ENCODE measurements at regions not wholly inside any gene's neighbourhood (a gene's known extent, or its start where the extent isn't known, plus 50 kb on each side); places are given as distances from the start of the nearest gene placed in this dataset.

DNA sequence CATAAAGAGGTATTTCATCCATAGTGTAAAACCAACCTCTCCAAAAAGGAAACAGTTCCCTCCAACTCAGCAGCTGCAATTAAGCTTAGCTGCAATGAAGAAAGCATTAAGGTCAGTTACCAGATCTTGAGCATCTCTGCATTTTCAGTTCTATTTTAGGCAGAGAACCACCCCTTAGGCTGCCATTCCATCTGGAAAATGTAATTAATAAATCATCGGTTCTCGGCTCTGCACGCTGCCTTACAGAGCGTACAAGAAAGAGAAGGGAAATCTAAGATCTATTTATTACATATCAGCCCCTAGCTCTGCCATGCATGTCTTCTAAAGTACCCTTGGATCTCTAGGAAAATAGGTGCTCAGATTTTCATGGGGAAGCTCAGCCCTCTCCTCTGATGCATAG is 71.5 kb downstream of the RCN1 start:
- Histone ChIP-seq H3K56ac (ENCODE audit: extremely low read depth, insufficient read depth, low read length) (no peak overlapping the region), H3K79me1 (ENCODE audit: low read depth in 1 of 2, low read length in 2 of 2) (no peaks in the 10 kb centered on the region), H3K4ac (ENCODE audit: low read depth, low read length) (no peak overlapping the region), H3K36me3 (ENCODE audit: control insufficient read depth, insufficient read depth, low read length) (no peaks in the 10 kb centered on the region), H2BK20ac (ENCODE audit: low read depth, low read length) (no peak overlapping the region), H2BK120ac (ENCODE audit: low read depth, low read length) (no peak overlapping the region), H3K23ac (ENCODE audit: low read depth, low read length) (no peak overlapping the region), H3K4me3 (ENCODE audit: insufficient read depth, low read depth, low read length) (no peak overlapping the region), H2AK5ac (ENCODE audit: low read depth, low read length) (no peak overlapping the region), H3K9ac (ENCODE audit: low read depth, low read length) (no peak overlapping the region), H3K18ac (ENCODE audit: low read depth, low read length) (no peak overlapping the region), H2AK9ac (replicated peaks; ENCODE audit: low read depth, low read length, poor library complexity) (no peak overlapping the region), H3K27ac (ENCODE audit: insufficient read depth, low read length) (no peak overlapping the region), H4K20me1 (ENCODE audit: insufficient read depth, low read length) (no peaks in the 10 kb centered on the region), H3K4me2 (ENCODE audit: low read depth, low read length) (no peak overlapping the region), H3K4me1 (ENCODE audit: control insufficient read depth, insufficient read depth, low read length) (no peaks in the 10 kb centered on the region), H2BK15ac (ENCODE audit: low read depth, low read length) (no peak overlapping the region), H3K9me3 (ENCODE audit: control insufficient read depth, insufficient read depth, low read length) (no peaks in the 10 kb centered on the region), H3K14ac (replicated peaks; ENCODE audit: low read depth, low read length) (no peak overlapping the region), H3K27me3 (ENCODE audit: control insufficient read depth, insufficient read depth, low read length) (peaks cover 43% of the 10 kb centered on the region), H2BK5ac (ENCODE audit: low read depth, low read length, poor library complexity, severe bottlenecking) (no peak overlapping the region), H3K9me1 (ENCODE audit: insufficient read depth, low read length) (no peaks in the 10 kb centered on the region), H4K5ac (ENCODE audit: low read depth, low read length) (no peak overlapping the region), H4K91ac (ENCODE audit: insufficient read depth, low read depth, low read length) (no peak overlapping the region), H4K8ac (ENCODE audit: low read depth in 2 of 2, low read length in 2 of 2) (no peak overlapping the region), H2AFZ (replicated peaks; ENCODE audit: low read length, poor library complexity) (no peak overlapping the region)
- ChIA-PET CTCF (interaction anchor here (1.1 kb wide), 1 partner anchor 90 kb away, joined by 3 read pairs; no protein-coding TSS in a partner anchor), POLR2A (ENCODE audit: unreplicated experiment) (no interaction called here)
- no peak for TF ChIP-seq RAD21 (IDR thresholded peaks at IDR 0.05; ENCODE audit: low read length)
- TF ChIP-seq, protein P1, sequence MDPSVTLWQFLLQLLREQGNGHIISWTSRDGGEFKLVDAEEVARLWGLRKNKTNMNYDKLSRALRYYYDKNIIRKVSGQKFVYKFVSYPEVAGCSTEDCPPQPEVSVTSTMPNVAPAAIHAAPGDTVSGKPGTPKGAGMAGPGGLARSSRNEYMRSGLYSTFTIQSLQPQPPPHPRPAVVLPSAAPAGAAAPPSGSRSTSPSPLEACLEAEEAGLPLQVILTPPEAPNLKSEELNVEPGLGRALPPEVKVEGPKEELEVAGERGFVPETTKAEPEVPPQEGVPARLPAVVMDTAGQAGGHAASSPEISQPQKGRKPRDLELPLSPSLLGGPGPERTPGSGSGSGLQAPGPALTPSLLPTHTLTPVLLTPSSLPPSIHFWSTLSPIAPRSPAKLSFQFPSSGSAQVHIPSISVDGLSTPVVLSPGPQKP (IDR thresholded peaks at IDR 0.05; ENCODE audit: borderline replicate concordance, low read depth, low read length), result no peak
- TF ChIP-seq RCOR1 (IDR thresholded peaks at IDR 0.05; ENCODE audit: insufficient replicate concordance, low read length), result no peak
- no peak for TF ChIP-seq SMC3 (IDR thresholded peaks at IDR 0.05; ENCODE audit: low read depth, low read length)
- no CpG with 5 or more reads among the region's 4 CpGs for WGBS, 2 experiments (ENCODE audit: extremely low coverage in 2 of 2, insufficient read length in 1 of 2)
- in situ Hi-C loops (cut with MboI; ENCODE audit: low sequenced_read_pairs), result loop anchor here (25.0 kb wide), 1 partner anchor 925 kb away; no protein-coding TSS in a partner anchor
- dilution Hi-C loops (cut with HindIII; ENCODE audit: low sequenced_read_pairs, unreplicated experiment), result loop anchor here (25.0 kb wide), 1 partner anchor 100 kb away; no protein-coding TSS in a partner anchor
- DNase-seq (no peak), ATAC-seq (ENCODE audit: low read depth) (no peak)
- no TSS peak for BruUV-seq (replicated peaks)
- intact Hi-C loops (cut with micrococcal nuclease), result no loop called here

All from IMR-90 (cell line).